ENCODE measurements at regions not wholly inside any gene's neighbourhood (a gene's known extent, or its start where the extent isn't known, plus 50 kb on each side); places are given as distances from the start of the nearest gene placed in this dataset.

DNA sequence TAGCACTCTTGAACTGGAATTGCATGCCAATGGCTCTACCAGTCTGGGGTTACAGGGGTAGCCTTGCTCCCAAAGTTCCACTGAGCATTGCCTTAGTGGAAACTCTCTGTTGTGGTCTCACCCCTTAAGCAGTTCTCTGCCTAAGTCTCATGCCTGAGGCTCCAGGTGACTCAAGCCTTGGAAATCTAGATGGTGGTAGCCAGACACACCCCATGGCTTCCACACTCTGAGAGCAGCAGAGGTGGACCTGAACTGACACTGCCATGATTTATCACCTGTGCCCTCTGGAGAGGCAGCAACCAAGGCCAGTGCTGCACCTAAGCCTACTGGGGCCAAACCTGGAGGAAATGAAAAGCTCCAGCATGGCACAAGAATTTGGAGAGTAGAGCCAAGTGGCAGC lies 285.7 kb upstream of the PKN2 start:
- Histone ChIP-seq H3K4me3 (no peak overlapping the region), H3K36me3 (no peaks in the 10 kb centered on the region), H3K4me1 (no peaks in the 10 kb centered on the region), H3K27ac (no peak overlapping the region), H3K27me3 (no peaks in the 10 kb centered on the region), H3K9me3 (no peaks in the 10 kb centered on the region)
- no peak for DNase-seq
- intact Hi-C loops (cut with DNase I), result no loop called here
- TF ChIP-seq POLR2A (IDR thresholded peaks at IDR 0.05), result no peak
- TF ChIP-seq, protein P1, sequence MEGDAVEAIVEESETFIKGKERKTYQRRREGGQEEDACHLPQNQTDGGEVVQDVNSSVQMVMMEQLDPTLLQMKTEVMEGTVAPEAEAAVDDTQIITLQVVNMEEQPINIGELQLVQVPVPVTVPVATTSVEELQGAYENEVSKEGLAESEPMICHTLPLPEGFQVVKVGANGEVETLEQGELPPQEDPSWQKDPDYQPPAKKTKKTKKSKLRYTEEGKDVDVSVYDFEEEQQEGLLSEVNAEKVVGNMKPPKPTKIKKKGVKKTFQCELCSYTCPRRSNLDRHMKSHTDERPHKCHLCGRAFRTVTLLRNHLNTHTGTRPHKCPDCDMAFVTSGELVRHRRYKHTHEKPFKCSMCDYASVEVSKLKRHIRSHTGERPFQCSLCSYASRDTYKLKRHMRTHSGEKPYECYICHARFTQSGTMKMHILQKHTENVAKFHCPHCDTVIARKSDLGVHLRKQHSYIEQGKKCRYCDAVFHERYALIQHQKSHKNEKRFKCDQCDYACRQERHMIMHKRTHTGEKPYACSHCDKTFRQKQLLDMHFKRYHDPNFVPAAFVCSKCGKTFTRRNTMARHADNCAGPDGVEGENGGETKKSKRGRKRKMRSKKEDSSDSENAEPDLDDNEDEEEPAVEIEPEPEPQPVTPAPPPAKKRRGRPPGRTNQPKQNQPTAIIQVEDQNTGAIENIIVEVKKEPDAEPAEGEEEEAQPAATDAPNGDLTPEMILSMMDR (IDR thresholded peaks at IDR 0.05), result no peak

DNA sequence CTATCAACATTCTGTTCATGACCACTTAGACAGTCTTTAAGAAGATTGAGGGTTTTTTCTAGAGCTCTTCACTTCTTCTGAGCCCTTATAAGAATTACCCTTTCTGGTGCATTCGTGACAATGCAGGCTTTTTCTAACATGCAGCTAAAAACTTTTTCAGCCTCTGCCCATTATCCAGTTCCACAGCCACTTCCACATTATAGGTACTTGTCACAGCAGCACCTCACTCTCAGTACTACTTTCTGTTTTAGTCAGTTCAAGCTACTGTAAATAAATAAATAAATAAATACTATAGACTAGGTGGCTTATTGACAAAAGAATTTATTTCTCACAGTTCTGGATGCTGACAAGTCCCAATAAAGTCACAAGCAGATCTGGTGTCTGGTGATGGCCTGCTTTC lies 284.4 kb upstream of the PKN2 start:
- TF ChIP-seq POLR2A (IDR thresholded peaks at IDR 0.05), result no peak
- TF ChIP-seq, protein P1 (IDR thresholded peaks at IDR 0.05), result no peak
- intact Hi-C loops (cut with DNase I), result no loop called here

DNA sequence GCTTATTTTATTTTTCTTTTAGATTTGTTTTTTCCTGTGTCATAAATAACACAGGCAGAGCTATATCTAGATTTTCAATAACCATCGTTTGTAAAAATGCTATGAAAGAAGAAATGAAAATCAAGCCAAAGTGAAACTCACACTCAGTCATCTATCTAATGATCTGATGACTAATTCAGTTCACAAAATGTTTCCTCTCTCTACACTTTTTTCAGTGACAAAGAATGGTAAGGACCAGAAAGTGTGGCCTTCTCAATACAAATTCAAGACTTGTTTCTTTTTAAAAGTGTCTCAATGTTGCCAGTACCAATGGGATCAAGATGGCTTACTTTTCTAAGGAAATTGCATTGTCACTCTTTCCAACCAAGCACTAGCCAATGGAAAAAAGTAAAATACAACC lies 282.8 kb upstream of the PKN2 start:
- 55 to 56% methylated on average over 1 of the region's 1 CpG for WGBS, 2 donors
- Histone ChIP-seq H3K4me1 (no peaks in the 10 kb centered on the region), H3K27ac (no peak overlapping the region), H3K27me3 (no peaks in the 10 kb centered on the region), H3K4me3 (no peak overlapping the region), H3K36me3 (no peaks in the 10 kb centered on the region), H3K9me3 (no peaks in the 10 kb centered on the region)
- DNase-seq, result no peak
- intact Hi-C loops (cut with DNase I), result no loop called here
- no peak for TF ChIP-seq POLR2A (IDR thresholded peaks at IDR 0.05)
- TF ChIP-seq, protein P1 (IDR thresholded peaks at IDR 0.05), result no peak

More for the DNA sequence above, 284.4 kb upstream of the PKN2 start:
- no peaks in the 10 kb centered on the region for H3K4me1 ChIP-seq
- no peak for DNase-seq
- H3K27ac ChIP-seq, result no peak overlapping the region
- H3K36me3 ChIP-seq, result no peaks in the 10 kb centered on the region
- H3K4me3 ChIP-seq, result no peak overlapping the region
- H3K9me3 ChIP-seq, result no peaks in the 10 kb centered on the region
- 55 to 60% methylated on average over 1 of the region's 1 CpG for WGBS, 2 donors
- no peaks in the 10 kb centered on the region for H3K27me3 ChIP-seq

DNA sequence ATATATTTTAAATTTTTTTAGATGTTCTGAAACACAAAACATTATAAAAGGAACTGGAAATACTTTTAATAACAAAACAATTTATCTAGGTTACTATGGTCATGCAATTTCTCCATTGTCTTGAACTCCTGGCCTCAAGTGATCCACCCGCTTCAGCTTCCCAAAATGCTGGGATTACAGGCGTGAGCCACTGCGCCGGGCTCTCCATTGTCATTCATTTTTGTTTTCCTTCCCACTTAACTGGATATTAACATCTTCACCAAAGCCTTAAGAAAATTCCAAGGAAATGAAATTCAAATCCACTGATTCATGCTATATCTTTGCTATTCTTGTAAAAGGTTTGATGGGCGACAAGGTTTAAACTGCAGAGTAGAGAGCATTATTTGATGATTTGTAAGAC lies 279.5 kb upstream of the PKN2 start:
- Histone ChIP-seq H3K4me3 (no peak overlapping the region), H3K4me1 (no peaks in the 10 kb centered on the region), H3K27me3 (no peaks in the 10 kb centered on the region), H3K36me3 (no peaks in the 10 kb centered on the region), H3K27ac (no peak overlapping the region), H3K9me3 (no peaks in the 10 kb centered on the region)
- DNase-seq, result no peak
- intact Hi-C loops (cut with DNase I), result no loop called here
- WGBS, 2 donors, result 84 to 88% methylated on average over 5 of the region's 5 CpGs
- TF ChIP-seq, protein P1 (IDR thresholded peaks at IDR 0.05), result no peak
- no peak for TF ChIP-seq POLR2A (IDR thresholded peaks at IDR 0.05)

DNA sequence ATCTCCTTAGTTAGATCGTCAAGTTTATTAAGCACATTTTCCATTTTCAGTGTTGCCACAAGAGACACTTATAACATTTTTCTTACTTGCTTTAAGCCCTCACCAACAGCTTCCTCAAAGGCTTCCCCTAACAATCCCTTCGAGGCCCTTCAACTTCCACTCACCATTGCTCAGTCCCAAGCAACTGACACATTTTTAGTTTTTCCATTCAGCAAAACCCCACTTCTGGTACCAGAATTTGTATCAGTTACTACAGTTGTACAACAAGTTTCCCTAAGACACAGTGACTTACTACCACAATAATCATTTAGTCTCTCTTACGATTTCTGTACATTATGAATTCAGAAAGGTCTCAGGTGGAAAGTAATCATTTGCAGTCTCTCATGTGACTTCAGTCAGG lies 276.8 kb upstream of the PKN2 start:
- no peaks in the 10 kb centered on the region for H3K36me3 ChIP-seq
- H3K27ac ChIP-seq, result no peak overlapping the region
- H3K4me3 ChIP-seq, result no peak overlapping the region
- 77 to 85% methylated on average over 3 of the region's 3 CpGs for WGBS, 2 donors
- TF ChIP-seq, protein P1 (IDR thresholded peaks at IDR 0.05), result no peak
- no peak for TF ChIP-seq POLR2A (IDR thresholded peaks at IDR 0.05)
- H3K4me1 ChIP-seq, result no peaks in the 10 kb centered on the region
- H3K27me3 ChIP-seq, result no peaks in the 10 kb centered on the region
- H3K9me3 ChIP-seq, result no peaks in the 10 kb centered on the region
- intact Hi-C loops (cut with DNase I), result no loop called here
- DNase-seq, result no peak
